AG08396 (cell line): ENCODE measurements at regions not wholly inside any gene's neighbourhood (a gene's known extent, or its start where the extent isn't known, plus 50 kb on each side); places are given as distances from the start of the nearest gene placed in this dataset.

ENCODE experiments used
- DNase-seq: peaks from one replicate; pipeline ENCODE4 v3.0.0; 2012; ENCODE audit warnings: low spot score, mixed read lengths

DNA sequence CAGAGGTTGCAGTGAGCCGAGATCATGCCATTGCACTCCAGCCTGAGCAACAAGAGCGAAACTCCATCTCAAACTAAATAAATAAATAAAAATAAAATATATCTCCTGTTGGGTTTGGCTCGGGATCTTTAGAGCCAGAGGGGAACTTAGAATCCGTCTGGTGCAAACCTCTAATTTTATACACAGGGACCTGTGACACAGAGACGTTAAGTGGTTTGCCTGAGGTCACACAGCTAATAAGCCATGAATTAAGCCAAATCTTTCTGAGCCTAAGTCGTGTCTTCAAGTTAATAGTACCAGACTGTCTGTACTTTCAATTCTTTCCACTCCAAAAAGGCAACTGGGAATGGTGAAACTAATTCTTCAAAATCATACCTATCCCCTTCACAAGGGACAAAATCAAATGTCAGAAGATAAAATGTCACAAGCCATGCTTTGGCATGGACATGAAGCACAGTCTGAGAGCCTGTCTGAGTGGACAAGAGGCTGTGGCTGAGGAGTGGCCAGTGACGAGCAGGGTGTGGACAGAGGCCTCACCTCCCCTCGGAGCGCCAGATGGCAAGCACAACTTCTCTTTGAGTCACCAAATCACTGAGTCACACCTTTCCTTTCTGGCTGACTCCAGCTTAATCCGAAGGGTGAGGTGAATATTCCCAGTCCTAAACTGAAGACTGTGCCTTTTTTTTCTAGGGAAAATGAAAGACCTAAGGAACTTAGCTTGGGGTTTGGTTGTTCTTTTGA lies 177.4 kb downstream of the TFAP2A start:
- DNase-seq, result no peak

DNA sequence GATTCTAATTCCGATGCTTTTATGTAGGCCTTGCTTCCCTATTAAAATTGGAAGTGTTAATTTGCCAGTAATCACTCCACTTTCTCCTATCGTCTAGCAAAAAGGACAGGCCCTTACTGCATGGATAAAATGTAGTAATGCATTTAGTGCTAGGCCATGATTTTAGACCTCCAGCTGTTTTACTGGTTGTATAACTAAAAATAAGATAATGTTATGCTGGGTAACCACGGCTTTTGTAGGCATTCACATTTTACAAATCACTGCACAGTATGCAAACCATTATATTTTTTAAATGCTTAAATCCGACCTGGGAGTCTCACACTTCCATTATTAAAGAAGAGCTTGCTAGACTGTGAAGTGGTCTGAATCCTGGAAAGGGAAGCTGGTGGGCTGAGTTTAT lies 179.5 kb downstream of the TFAP2A start:
- no peak for DNase-seq

DNA sequence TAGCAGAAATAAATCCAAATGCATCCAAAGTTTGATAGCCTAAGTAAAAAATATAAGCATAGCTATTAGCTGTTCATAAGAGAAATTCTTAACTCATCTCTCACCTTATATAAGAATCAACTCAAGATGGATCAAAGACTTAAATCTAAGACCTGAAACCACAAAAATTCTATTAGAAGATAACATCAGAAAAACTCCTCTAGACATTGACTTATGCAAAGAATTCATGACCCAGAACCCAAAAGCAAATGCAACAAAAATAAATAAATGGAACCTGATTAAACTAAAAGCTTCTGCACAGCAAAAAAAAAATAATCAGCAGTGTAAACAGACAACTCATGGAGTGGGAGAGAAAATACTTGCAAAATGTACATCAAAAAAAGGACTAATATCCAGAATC lies 184.3 kb downstream of the TFAP2A start:
- no peak for DNase-seq

- no peak for DNase-seq
Observed at GRCh38 chr6:10223841-10224240, 191.0 kb downstream of the TFAP2A start.

- no peak for DNase-seq
Observed at GRCh38 chr6:10221178-10221577, 193.7 kb downstream of the TFAP2A start.

- DNase-seq, result no peak
Observed at GRCh38 chr6:10219510-10219909, 195.4 kb downstream of the TFAP2A start.

GRCh38 chr6:10217111-10217510 lies 197.8 kb downstream of the TFAP2A start:
- DNase-seq, result no peak

- no peak for DNase-seq
Observed at GRCh38 chr6:10215326-10216110, 199.4 kb downstream of the TFAP2A start.

DNA sequence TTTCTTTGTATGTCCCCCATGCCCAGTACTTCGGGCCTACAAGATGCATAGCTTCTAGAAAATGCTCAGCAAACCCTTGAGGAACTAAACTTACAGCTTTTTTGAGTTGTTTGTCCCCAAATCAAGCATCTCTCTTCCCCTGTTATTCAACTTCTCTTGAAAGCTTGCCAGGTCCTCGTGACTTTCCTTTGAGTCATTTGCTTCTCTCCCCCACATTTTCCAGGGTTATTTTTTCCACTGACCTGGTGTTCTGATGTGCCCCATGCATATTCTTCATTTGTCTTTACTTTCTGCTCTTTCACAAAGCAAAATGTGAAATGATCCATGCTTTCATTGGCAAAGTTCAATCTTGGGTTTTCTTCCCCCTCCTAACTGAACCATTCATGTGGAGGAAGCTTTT lies 204.8 kb downstream of the TFAP2A start:
- no peak for DNase-seq

- DNase-seq, result no peak
Observed at GRCh38 chr6:10205892-10206291, 209.0 kb downstream of the TFAP2A start.

DNA sequence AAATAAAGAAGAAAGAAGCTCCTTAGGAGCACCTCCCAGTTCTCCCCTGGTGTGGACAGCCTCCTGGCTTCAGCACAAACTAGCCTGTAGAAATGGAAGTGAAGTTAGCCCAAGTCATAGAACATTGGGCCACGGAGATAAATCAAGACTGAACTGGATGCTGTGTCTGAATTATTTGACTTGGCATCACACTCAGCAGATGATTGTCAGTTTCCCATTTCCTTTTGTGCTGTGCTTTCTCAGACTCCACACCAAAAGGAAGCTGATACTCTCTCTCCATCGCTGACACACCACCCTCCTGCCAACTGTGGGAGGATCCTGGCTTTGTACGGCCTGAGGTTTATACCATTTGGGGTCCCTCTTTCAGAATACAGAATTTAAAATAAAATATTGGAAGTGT lies 209.8 kb downstream of the TFAP2A start:
- no peak for DNase-seq

- no peak for DNase-seq
Observed at GRCh38 chr6:10203651-10204050, 211.2 kb downstream of the TFAP2A start.

DNA sequence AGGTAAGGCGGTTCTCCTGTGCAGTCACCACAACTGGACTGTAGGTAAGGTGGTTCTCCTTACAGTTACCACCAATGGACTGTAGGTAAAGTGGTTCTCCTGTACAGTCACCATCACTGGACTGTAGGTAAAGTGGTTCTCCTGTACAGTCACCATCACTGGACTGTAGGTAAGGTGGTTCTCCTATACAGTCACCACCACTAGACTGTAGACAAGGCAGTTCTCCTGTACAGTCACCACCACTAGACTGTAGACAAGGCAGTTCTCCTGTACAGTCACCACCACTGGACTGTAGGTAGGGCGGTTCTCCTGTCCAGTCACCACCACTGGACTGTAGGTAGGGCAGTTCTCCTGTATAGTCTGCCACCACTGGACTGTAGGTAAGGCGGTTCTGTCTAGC lies 212.3 kb downstream of the TFAP2A start:
- no peak for DNase-seq

DNA sequence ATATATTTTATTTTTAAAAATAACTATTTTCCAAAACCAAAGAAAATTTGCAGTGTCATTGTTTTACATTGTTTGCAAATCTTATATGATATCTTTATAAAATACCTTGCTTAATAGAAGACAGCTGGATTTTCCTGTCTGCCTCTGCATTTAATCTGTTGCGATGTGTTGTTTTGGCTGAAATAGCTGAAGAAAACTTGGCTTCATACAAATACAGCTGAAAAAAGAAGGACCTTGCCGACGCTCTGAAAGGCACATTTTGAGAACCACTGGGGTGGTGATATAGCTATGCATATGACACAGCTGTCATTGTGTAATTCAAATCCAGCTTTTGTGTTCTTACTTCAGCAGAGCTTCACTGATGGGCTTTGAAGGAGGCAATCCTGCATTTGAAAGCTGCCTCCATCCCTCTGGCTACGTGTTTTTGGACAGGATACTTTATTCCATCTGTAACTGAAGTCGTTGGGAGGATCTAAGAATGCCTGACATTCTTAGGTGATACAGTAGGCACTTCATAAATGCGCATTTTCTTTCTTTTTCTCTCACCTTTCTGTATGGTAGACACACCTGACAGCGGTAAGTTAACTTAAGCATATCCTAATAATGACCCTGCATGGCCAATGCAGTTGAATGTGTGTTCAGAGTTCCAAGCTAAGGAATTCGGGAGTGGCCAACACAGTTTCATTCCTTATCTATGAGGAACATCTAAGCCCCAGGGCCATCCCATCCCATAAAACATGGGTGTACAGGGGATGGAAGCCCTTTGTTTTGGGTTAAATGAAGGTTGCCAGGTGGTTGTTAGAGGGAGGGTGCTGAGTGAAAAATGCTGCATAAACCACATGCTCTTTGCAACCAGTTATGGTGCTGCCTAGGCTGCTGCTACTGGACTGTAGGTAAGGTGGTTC lies 213.0 kb downstream of the TFAP2A start:
- no peak for DNase-seq

GRCh38 chr6:10196090-10196489 lies 218.8 kb downstream of the TFAP2A start:
- DNase-seq, result no peak

DNA sequence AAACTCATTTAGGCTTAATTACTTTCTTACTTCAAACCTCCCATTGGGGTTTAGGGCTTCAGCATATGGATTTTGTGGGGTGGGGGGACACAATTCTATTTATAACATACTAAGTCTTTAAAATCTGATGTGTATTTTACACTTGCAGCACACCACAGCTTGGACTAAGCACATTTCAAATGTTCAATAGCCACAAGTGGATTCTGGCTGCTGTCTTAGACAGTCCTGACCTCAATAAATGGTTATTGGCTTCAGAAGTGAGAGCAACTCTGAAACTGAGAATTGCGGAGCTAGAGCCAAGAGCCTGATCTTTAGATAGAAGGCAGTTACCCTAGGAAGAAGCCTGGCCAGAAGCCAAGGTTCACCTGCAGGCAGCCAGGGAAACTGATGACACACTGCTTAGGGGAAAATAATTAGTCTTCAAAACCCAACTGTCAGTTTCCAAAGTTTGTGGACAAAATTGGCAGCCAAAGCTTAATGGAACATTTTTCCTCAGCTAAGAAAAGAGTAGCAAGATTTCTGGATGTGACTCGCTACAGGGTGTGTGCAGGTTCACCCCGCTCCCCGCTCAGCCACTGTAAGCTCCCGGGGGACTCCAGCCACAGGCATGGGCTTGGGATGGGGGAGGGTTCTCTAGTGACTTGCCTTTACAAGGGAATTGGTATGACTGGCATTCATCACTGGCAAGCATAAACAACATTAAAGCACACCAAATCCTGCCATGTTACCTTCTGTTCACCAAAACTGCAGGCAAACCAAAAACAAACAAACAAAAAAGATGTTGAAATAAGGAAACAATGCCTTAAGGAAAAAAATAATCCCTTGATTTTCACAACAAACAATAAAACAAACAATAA lies 219.8 kb downstream of the TFAP2A start:
- DNase-seq, result no peak

DNA sequence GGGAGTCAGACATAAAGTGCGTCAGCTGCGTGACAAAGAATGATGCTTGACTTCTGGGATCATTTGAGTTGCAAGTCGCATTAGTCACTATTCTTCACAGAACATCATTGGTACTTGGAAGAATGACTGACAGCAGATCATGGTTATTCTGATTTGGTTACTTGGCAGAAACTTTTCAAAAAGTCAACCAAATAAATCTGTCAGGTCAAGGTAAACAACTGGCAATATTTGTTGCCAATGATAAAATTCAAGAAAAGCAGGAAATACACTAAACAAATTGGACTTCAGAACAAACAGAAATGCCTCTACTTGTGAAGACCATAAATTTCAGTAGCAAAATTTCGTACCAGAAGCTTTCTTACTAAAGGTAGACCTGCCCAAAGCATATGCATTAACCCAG lies 221.6 kb downstream of the TFAP2A start:
- DNase-seq, result no peak

DNA sequence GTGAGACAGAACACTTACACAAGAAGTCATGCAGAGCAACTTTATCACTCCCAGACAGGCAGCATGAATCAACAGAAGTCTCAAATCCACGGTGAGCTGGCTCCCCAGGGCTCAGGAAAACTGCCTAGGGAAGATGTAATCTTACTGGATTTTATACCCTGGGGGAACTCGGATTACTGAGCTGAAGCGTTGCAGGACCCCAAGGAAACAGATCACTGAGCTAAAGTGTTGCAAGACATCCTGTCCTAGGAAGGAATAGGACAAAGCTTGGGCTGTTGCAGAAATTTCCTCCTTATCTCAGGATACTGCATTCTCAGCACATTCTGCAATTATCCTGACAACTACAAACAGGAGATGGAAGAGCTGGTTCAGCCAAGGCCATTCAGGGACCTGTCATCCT lies 224.8 kb downstream of the TFAP2A start:
- no peak for DNase-seq

DNA sequence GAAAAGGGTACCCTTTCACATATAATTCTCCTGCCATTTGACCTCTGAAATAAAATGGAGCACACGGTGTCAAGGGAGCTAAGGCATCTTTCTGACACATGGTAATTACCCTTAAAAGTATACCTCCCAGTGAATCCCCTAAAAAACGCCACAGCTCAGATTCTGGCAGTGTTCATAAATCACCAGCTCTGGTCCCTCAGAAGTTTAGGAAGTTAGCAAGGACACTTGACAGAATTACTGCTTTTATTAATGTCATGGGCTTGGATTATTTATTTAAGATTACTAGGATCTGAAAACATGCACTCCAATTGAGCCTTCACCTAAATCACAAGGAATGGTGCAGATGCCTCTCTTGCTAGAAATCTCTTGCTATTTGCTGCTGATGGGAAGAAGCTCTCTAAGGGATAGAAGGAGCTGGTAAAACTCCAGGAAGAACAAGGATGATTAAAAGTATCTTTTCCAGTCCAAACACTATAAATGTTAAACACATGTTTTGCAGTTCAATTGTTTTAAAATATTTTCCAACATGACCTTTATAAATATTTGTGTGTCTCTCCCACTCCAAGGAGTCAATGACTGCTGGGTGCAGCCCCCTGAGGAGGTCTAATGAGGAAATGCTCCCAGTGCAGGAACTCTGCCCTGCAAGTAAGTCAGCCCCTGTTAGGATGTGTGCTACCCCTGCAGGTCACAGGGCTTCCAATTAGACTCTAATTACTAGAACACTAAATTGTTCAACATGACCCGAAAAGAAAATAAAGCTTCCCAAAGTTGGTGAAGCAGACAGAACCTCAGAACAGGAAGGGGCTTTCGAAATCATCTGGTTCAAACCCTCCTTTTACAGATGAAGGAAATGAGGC lies 230.3 kb downstream of the TFAP2A start:
- no peak for DNase-seq
